Muscle layer of colon (tissue), 2 donors: ENCODE measurements at regions not wholly inside any gene's neighbourhood (a gene's known extent, or its start where the extent isn't known, plus 50 kb on each side); places are given as distances from the start of the nearest gene placed in this dataset.
"Not testable (repeated sequence)": the region's sequence is repeated elsewhere in the genome, so short reads cannot be mapped to it uniquely, and the experiment has no call there.

Source experiments
- H3K27ac ChIP-seq: one replicate; pipeline ENCODE4 v1.7.0; 2013; ENCODE audit warnings: low read depth, mild to moderate bottlenecking, low read length, moderate library complexity
- H3K27me3 ChIP-seq, 2 donors: one replicate each; pipeline ENCODE4 v1.7.0; 2013; ENCODE audit warnings: low read length in 2 of 2, mild to moderate bottlenecking in 2 of 2; ENCODE audit not compliant: insufficient read depth in 2 of 2, control insufficient read depth in 1 of 2
- H3K36me3 ChIP-seq: one replicate; pipeline ENCODE4 v1.7.0; 2013; ENCODE audit warnings: mild to moderate bottlenecking, low read length; ENCODE audit not compliant: insufficient read depth
- H3K4me1 ChIP-seq: one replicate; pipeline ENCODE4 v1.7.0; 2013; ENCODE audit warnings: mild to moderate bottlenecking, low read length; ENCODE audit not compliant: insufficient read depth
- H3K4me3 ChIP-seq, 2 donors: one replicate each; pipeline ENCODE4 v1.7.0; 2013; ENCODE audit warnings: low read length in 2 of 2, low read depth in 1 of 2, mild to moderate bottlenecking in 1 of 2, moderate library complexity in 1 of 2
- H3K9ac ChIP-seq: one replicate; pipeline ENCODE4 v1.7.0; 2013; ENCODE audit warnings: low read length
- H3K9me3 ChIP-seq: one replicate; pipeline ENCODE4 v1.7.0; 2013; ENCODE audit warnings: mild to moderate bottlenecking, low read length
- donor health status: abdominal sarcoma.
- donor health status: Adenocarcinoma of cecum.

- no peak overlapping the region for H3K4me3 ChIP-seq
- H3K9ac ChIP-seq: no peak overlapping the region
- H3K27ac ChIP-seq: no peak overlapping the region
- no peaks in the 10 kb centered on the region for H3K27me3 ChIP-seq
- no peaks in the 10 kb centered on the region for H3K36me3 ChIP-seq
- no peaks in the 10 kb centered on the region for H3K4me1 ChIP-seq
- no peaks in the 10 kb centered on the region for H3K9me3 ChIP-seq
Observed at GRCh38 chr6:15887491-15888461, 224.9 kb upstream of the DTNBP1 start.

- H3K27ac ChIP-seq: no peak overlapping the region
- H3K9ac ChIP-seq: no peak overlapping the region
- H3K36me3 ChIP-seq: no peaks in the 10 kb centered on the region
- no peaks in the 10 kb centered on the region for H3K9me3 ChIP-seq
- H3K4me1 ChIP-seq: no peaks in the 10 kb centered on the region
- H3K4me3 ChIP-seq: no peak overlapping the region
- no peaks in the 10 kb centered on the region for H3K27me3 ChIP-seq
Observed at GRCh38 chr6:15885624-15886023, 222.8 kb upstream of the DTNBP1 start.

- H3K27me3 ChIP-seq, H3K9me3 ChIP-seq, H3K36me3 ChIP-seq, H3K27ac ChIP-seq, H3K9ac ChIP-seq, H3K4me3 ChIP-seq: not testable (repeated sequence)
- H3K4me1 ChIP-seq: peaks cover 17% of the 10 kb centered on the region
Observed at GRCh38 chr6:15883593-15883992, 220.8 kb upstream of the DTNBP1 start.

GRCh38 chr6:15882915-15883314 is 220.1 kb upstream of the DTNBP1 start:
- no peaks in the 10 kb centered on the region for H3K36me3 ChIP-seq
- no peak overlapping the region for H3K4me3 ChIP-seq
- H3K4me1 ChIP-seq: peaks cover 17% of the 10 kb centered on the region
- H3K9ac ChIP-seq: no peak overlapping the region
- H3K27me3 ChIP-seq: no peaks in the 10 kb centered on the region
- no peak overlapping the region for H3K27ac ChIP-seq
- no peaks in the 10 kb centered on the region for H3K9me3 ChIP-seq

- H3K27ac ChIP-seq: no peak overlapping the region
- no peak overlapping the region for H3K9ac ChIP-seq
- no peaks in the 10 kb centered on the region for H3K9me3 ChIP-seq
- no peaks in the 10 kb centered on the region for H3K36me3 ChIP-seq
- H3K4me3 ChIP-seq: no peak overlapping the region
- peaks cover 17% of the 10 kb centered on the region for H3K4me1 ChIP-seq
- H3K27me3 ChIP-seq: no peaks in the 10 kb centered on the region
Observed at GRCh38 chr6:15882345-15882744, 219.5 kb upstream of the DTNBP1 start.

- peaks cover 17% of the 10 kb centered on the region for H3K4me1 ChIP-seq
Observed at GRCh38 chr6:15881150-15881549, 218.3 kb upstream of the DTNBP1 start.

GRCh38 chr6:15880262-15880973 is 217.6 kb upstream of the DTNBP1 start:
- peak overlapping the region; percentile 71 for H3K27ac ChIP-seq
- H3K9me3 ChIP-seq: no peaks in the 10 kb centered on the region
- H3K27me3 ChIP-seq: no peaks in the 10 kb centered on the region
- peaks cover 17% of the 10 kb centered on the region for H3K4me1 ChIP-seq
- no peaks in the 10 kb centered on the region for H3K36me3 ChIP-seq
- no peak overlapping the region for H3K4me3 ChIP-seq
- no peak overlapping the region for H3K9ac ChIP-seq

More at GRCh38 chr6:15881150-15881549, 218.3 kb upstream of the DTNBP1 start:
- Histone ChIP-seq H3K4me3 (no peak overlapping the region), H3K9me3 (no peaks in the 10 kb centered on the region), H3K27me3 (no peaks in the 10 kb centered on the region), H3K27ac (no peak overlapping the region), H3K36me3 (no peaks in the 10 kb centered on the region), H3K9ac (no peak overlapping the region)

- no peak overlapping the region for H3K4me3 ChIP-seq
- no peaks in the 10 kb centered on the region for H3K9me3 ChIP-seq
- H3K27me3 ChIP-seq: no peaks in the 10 kb centered on the region
- H3K9ac ChIP-seq: no peak overlapping the region
- H3K27ac ChIP-seq: peak overlapping the region; percentile 71
- no peaks in the 10 kb centered on the region for H3K36me3 ChIP-seq
- peaks cover 17% of the 10 kb centered on the region for H3K4me1 ChIP-seq
Observed at GRCh38 chr6:15879371-15880261, 216.8 kb upstream of the DTNBP1 start.

GRCh38 chr6:15877231-15877630 is 214.4 kb upstream of the DTNBP1 start:
- Histone ChIP-seq H3K27me3 (no peaks in the 10 kb centered on the region), H3K9me3 (no peaks in the 10 kb centered on the region), H3K4me3 (no peak overlapping the region), H3K4me1 (peaks cover 17% of the 10 kb centered on the region), H3K9ac (no peak overlapping the region), H3K36me3 (no peaks in the 10 kb centered on the region), H3K27ac (no peak overlapping the region)

GRCh38 chr6:15876406-15876805 is 213.6 kb upstream of the DTNBP1 start:
- no peaks in the 10 kb centered on the region for H3K36me3 ChIP-seq
- H3K4me1 ChIP-seq: peaks cover 17% of the 10 kb centered on the region
- no peaks in the 10 kb centered on the region for H3K27me3 ChIP-seq
- H3K4me3 ChIP-seq: no peak overlapping the region
- H3K27ac ChIP-seq: no peak overlapping the region
- no peaks in the 10 kb centered on the region for H3K9me3 ChIP-seq
- H3K9ac ChIP-seq: no peak overlapping the region

- Histone ChIP-seq H3K27ac (no peak overlapping the region), H3K4me3 (no peak overlapping the region), H3K4me1 (peaks cover 17% of the 10 kb centered on the region), H3K9ac (no peak overlapping the region), H3K27me3 (no peaks in the 10 kb centered on the region), H3K9me3 (no peaks in the 10 kb centered on the region), H3K36me3 (no peaks in the 10 kb centered on the region)
Observed at GRCh38 chr6:15875797-15876196, 213.0 kb upstream of the DTNBP1 start.
